ENCODE measurements at regions not wholly inside any gene's neighbourhood (a gene's known extent, or its start where the extent isn't known, plus 50 kb on each side); places are given as distances from the start of the nearest gene placed in this dataset.

DNA sequence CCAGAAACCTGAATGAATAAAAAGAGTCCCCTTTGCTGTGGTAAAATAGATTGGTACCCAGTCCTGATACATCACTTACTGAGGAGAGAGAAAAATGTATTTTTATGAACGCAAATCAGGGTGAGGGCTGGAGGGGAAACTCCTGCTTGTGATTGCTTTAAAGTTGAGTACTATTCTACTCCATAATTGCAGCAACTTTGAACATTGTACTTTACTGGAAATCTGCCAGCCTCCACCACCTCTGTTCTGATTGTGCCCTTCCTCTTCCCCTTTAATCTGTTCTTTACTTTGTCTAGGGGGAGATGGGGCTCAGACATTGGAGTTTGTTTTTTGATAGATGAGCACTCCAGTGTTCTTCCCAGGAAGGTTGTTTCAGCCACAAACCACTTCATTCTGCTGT lies 81.9 kb downstream of the C3orf38 start:
- Histone ChIP-seq H3K9me3 (ENCODE audit: control insufficient read depth in 3 of 3, low read length in 3 of 3) (no peaks in the 10 kb centered on the region), H3K27ac (ENCODE audit: low read depth, low read length) (no peak overlapping the region), H3K4me3 (ENCODE audit: low read length in 3 of 3) (no peak overlapping the region), H3K27me3 (ENCODE audit: control insufficient read depth in 3 of 3, insufficient read depth in 3 of 3, low read length in 3 of 3) (no peaks in the 10 kb centered on the region), H3K36me3 (ENCODE audit: control insufficient read depth in 3 of 3, insufficient read depth in 3 of 3, low read length in 3 of 3) (no peaks in the 10 kb centered on the region), H3K9ac (ENCODE audit: low read depth in 1 of 3, low read length in 3 of 3) (no peak overlapping the region), H3K4me1 (ENCODE audit: control insufficient read depth in 3 of 3, insufficient read depth in 3 of 3, low read length in 3 of 3) (no peaks in the 10 kb centered on the region)

DNA sequence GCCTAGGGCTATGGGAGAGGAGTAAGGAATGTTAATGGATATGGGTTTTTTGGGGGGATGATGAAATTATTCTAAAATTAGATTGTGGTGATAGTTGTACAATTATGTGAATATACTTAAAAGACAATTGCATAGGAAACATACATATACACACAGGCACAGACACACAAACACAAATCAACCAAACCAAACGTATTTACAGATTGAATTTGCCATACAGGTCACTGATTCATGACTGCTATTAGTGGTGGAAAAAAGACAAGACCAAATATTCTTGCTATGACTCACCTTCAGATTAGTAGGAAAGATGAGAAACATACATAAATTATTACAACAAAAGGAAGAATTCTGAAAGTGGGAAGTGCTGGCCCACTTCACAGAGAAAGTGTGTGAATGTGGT lies 85.3 kb downstream of the C3orf38 start:
- H3K9me3 ChIP-seq (ENCODE audit: control insufficient read depth in 3 of 3, low read length in 3 of 3): no peaks in the 10 kb centered on the region
- H3K36me3 ChIP-seq (ENCODE audit: control insufficient read depth in 3 of 3, insufficient read depth in 3 of 3, low read length in 3 of 3): no peaks in the 10 kb centered on the region
- no peaks in the 10 kb centered on the region for H3K4me1 ChIP-seq (ENCODE audit: control insufficient read depth in 3 of 3, insufficient read depth in 3 of 3, low read length in 3 of 3)
- H3K27me3 ChIP-seq (ENCODE audit: control insufficient read depth in 3 of 3, insufficient read depth in 3 of 3, low read length in 3 of 3): no peaks in the 10 kb centered on the region
- H3K9ac ChIP-seq (ENCODE audit: low read depth in 1 of 3, low read length in 3 of 3): no peak overlapping the region
- H3K27ac ChIP-seq (ENCODE audit: low read depth, low read length): no peak overlapping the region
- no peak overlapping the region for H3K4me3 ChIP-seq (ENCODE audit: low read length in 3 of 3)

GRCh38 chr3:88239870-88240269 lies 90.1 kb downstream of the C3orf38 start:
- Histone ChIP-seq H3K36me3 (ENCODE audit: control insufficient read depth in 3 of 3, insufficient read depth in 3 of 3, low read length in 3 of 3) (no peaks in the 10 kb centered on the region), H3K4me3 (ENCODE audit: low read length in 3 of 3) (no peak overlapping the region), H3K9ac (ENCODE audit: low read depth in 1 of 3, low read length in 3 of 3) (no peak overlapping the region), H3K27ac (ENCODE audit: low read depth, low read length) (no peak overlapping the region), H3K27me3 (ENCODE audit: control insufficient read depth in 3 of 3, insufficient read depth in 3 of 3, low read length in 3 of 3) (no peaks in the 10 kb centered on the region), H3K9me3 (ENCODE audit: control insufficient read depth in 3 of 3, low read length in 3 of 3) (no peaks in the 10 kb centered on the region), H3K4me1 (ENCODE audit: control insufficient read depth in 3 of 3, insufficient read depth in 3 of 3, low read length in 3 of 3) (no peaks in the 10 kb centered on the region)

GRCh38 chr3:88248658-88249057 lies 98.9 kb downstream of the C3orf38 start:
- no peak overlapping the region for H3K4me3 ChIP-seq (ENCODE audit: low read length in 3 of 3)
- no peak overlapping the region for H3K27ac ChIP-seq (ENCODE audit: low read depth, low read length)
- H3K9ac ChIP-seq (ENCODE audit: low read depth in 1 of 3, low read length in 3 of 3): no peak overlapping the region
- H3K4me1 ChIP-seq (ENCODE audit: control insufficient read depth in 3 of 3, insufficient read depth in 3 of 3, low read length in 3 of 3): no peaks in the 10 kb centered on the region
- H3K9me3 ChIP-seq (ENCODE audit: control insufficient read depth in 3 of 3, low read length in 3 of 3): no peaks in the 10 kb centered on the region
- H3K36me3 ChIP-seq (ENCODE audit: control insufficient read depth in 3 of 3, insufficient read depth in 3 of 3, low read length in 3 of 3): no peaks in the 10 kb centered on the region
- no peaks in the 10 kb centered on the region for H3K27me3 ChIP-seq (ENCODE audit: control insufficient read depth in 3 of 3, insufficient read depth in 3 of 3, low read length in 3 of 3)

GRCh38 chr3:88259045-88259444 lies 109.3 kb downstream of the C3orf38 start:
- peak overlapping the region in 1 of 3 donors; percentile 23 for H3K9ac ChIP-seq (ENCODE audit: low read depth in 1 of 3, low read length in 3 of 3)
- H3K27me3 ChIP-seq (ENCODE audit: control insufficient read depth in 3 of 3, insufficient read depth in 3 of 3, low read length in 3 of 3): no peaks in the 10 kb centered on the region
- H3K27ac ChIP-seq (ENCODE audit: low read depth, low read length): no peak overlapping the region
- H3K4me3 ChIP-seq (ENCODE audit: low read length in 3 of 3): no peak overlapping the region
- no peaks in the 10 kb centered on the region for H3K36me3 ChIP-seq (ENCODE audit: control insufficient read depth in 3 of 3, insufficient read depth in 3 of 3, low read length in 3 of 3)
- H3K4me1 ChIP-seq (ENCODE audit: control insufficient read depth in 3 of 3, insufficient read depth in 3 of 3, low read length in 3 of 3): no peaks in the 10 kb centered on the region
- no peaks in the 10 kb centered on the region for H3K9me3 ChIP-seq (ENCODE audit: control insufficient read depth in 3 of 3, low read length in 3 of 3)

DNA sequence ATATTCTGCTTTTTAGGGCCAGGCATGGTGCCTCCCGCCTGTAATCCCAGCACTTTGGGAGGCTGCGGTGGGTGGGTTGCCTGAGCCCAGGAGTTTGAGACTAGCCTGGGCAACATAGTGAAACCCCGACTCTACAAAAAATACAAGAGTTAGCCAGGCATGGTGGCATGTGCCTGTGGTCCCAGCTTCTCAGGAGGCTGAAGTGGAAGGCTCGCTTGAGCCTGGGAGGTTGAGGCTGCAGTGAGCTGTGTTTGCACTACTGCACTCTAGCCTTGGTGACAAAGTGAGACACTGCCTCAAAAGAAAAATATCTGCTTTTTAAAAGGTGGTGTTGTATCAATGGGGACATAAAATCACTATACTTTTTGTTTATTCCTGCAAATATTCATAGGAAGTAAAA lies 112.8 kb downstream of the C3orf38 start:
- Histone ChIP-seq H3K27ac (ENCODE audit: low read depth, low read length) (no peak overlapping the region), H3K36me3 (ENCODE audit: control insufficient read depth in 3 of 3, insufficient read depth in 3 of 3, low read length in 3 of 3) (no peaks in the 10 kb centered on the region), H3K27me3 (ENCODE audit: control insufficient read depth in 3 of 3, insufficient read depth in 3 of 3, low read length in 3 of 3) (no peaks in the 10 kb centered on the region), H3K4me1 (ENCODE audit: control insufficient read depth in 3 of 3, insufficient read depth in 3 of 3, low read length in 3 of 3) (no peaks in the 10 kb centered on the region), H3K9me3 (ENCODE audit: control insufficient read depth in 3 of 3, low read length in 3 of 3) (no peaks in the 10 kb centered on the region), H3K4me3 (ENCODE audit: low read length in 3 of 3) (no peak overlapping the region), H3K9ac (ENCODE audit: low read depth in 1 of 3, low read length in 3 of 3) (no peak overlapping the region)

DNA sequence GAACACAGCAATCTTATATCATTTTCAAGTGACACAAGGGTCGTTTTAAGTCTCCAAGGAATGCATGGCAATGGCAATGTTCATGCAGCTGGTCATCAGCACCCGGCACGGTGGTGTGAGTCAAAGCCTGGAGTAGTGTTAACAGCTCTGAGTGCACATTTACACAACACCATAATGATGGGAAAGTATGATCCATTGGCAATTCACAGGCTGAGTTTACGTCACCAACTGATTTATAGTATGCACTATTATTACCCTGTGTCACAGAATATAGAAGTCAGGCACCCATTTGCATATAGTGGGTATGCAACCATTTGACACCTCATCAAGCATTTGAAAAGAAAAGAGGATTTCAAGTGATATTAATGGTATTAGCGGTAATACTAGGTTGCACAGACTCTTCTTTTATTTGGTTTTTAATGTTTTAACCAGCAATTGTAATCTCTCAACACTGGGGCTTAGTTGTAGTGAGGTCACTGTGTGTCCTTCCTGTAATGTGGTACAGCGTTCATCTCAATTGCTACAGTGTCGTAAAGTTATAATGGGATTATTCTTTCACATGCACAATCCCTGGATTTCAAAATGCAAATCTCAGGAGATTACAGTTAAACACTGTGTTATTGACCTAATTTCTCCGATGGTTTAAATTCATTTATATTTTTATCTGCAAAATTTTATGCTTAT lies 113.8 kb downstream of the C3orf38 start:
- no peaks in the 10 kb centered on the region for H3K9me3 ChIP-seq (ENCODE audit: control insufficient read depth in 3 of 3, low read length in 3 of 3)
- no peak overlapping the region for H3K9ac ChIP-seq (ENCODE audit: low read depth in 1 of 3, low read length in 3 of 3)
- no peaks in the 10 kb centered on the region for H3K36me3 ChIP-seq (ENCODE audit: control insufficient read depth in 3 of 3, insufficient read depth in 3 of 3, low read length in 3 of 3)
- H3K27ac ChIP-seq (ENCODE audit: low read depth, low read length): no peak overlapping the region
- H3K27me3 ChIP-seq (ENCODE audit: control insufficient read depth in 3 of 3, insufficient read depth in 3 of 3, low read length in 3 of 3): no peaks in the 10 kb centered on the region
- no peak overlapping the region for H3K4me3 ChIP-seq (ENCODE audit: low read length in 3 of 3)
- H3K4me1 ChIP-seq (ENCODE audit: control insufficient read depth in 3 of 3, insufficient read depth in 3 of 3, low read length in 3 of 3): no peaks in the 10 kb centered on the region

DNA sequence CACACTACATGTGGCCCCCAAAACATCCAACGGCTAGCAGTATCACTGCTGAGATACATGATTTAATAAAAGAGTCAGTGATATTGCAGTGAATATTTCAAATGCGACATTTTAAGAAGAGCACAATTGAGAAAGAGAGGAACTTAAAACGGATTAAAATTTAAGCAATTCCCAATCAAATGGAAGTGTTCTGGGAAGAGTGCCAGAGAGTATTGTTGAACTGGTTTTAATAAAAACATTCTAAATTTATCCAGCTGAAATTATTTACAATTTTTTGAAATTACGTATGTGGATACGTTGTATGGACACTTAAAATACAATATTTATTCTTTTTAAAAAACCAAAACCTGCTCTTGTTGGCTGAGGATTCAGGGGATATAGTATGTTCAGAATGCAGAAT lies 117.7 kb downstream of the C3orf38 start:
- no peaks in the 10 kb centered on the region for H3K27me3 ChIP-seq (ENCODE audit: control insufficient read depth in 3 of 3, insufficient read depth in 3 of 3, low read length in 3 of 3)
- H3K9ac ChIP-seq (ENCODE audit: low read depth in 1 of 3, low read length in 3 of 3): no peak overlapping the region
- H3K4me3 ChIP-seq (ENCODE audit: low read length in 3 of 3): no peak overlapping the region
- H3K4me1 ChIP-seq (ENCODE audit: control insufficient read depth in 3 of 3, insufficient read depth in 3 of 3, low read length in 3 of 3): no peaks in the 10 kb centered on the region
- H3K36me3 ChIP-seq (ENCODE audit: control insufficient read depth in 3 of 3, insufficient read depth in 3 of 3, low read length in 3 of 3): no peaks in the 10 kb centered on the region
- H3K9me3 ChIP-seq (ENCODE audit: control insufficient read depth in 3 of 3, low read length in 3 of 3): no peaks in the 10 kb centered on the region
- no peak overlapping the region for H3K27ac ChIP-seq (ENCODE audit: low read depth, low read length)

- no peaks in the 10 kb centered on the region for H3K4me1 ChIP-seq (ENCODE audit: control insufficient read depth in 3 of 3, insufficient read depth in 3 of 3, low read length in 3 of 3)
- H3K36me3 ChIP-seq (ENCODE audit: control insufficient read depth in 3 of 3, insufficient read depth in 3 of 3, low read length in 3 of 3): no peaks in the 10 kb centered on the region
- H3K4me3 ChIP-seq (ENCODE audit: low read length in 3 of 3): no peak overlapping the region
- no peaks in the 10 kb centered on the region for H3K27me3 ChIP-seq (ENCODE audit: control insufficient read depth in 3 of 3, insufficient read depth in 3 of 3, low read length in 3 of 3)
- H3K9me3 ChIP-seq (ENCODE audit: control insufficient read depth in 3 of 3, low read length in 3 of 3): no peaks in the 10 kb centered on the region
- H3K9ac ChIP-seq (ENCODE audit: low read depth in 1 of 3, low read length in 3 of 3): no peak overlapping the region
- no peak overlapping the region for H3K27ac ChIP-seq (ENCODE audit: low read depth, low read length)
These were observed 118.1 kb downstream of the C3orf38 start for GRCh38 chr3:88267847-88268246.

DNA sequence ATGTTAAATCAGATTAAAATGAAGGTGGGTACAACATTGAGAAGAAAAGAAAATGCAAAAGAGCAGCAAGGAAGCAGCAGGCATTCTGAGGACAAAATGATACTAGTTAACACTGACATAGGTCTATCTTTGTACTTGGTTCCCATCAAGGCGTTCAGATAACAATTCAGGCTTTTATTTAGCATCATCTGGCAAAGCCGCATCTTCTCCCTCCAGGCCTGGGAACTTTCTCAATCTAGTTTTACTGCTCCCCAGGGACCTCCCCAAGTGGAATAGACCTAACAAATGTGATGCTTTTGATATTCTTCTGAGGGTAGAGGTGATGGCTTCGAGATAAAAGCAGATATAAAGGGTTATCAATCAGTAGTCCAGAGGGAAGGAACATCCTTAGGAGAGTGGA lies 130.6 kb downstream of the C3orf38 start:
- Histone ChIP-seq H3K4me3 (ENCODE audit: low read length in 3 of 3) (no peak overlapping the region), H3K36me3 (ENCODE audit: control insufficient read depth in 3 of 3, insufficient read depth in 3 of 3, low read length in 3 of 3) (no peaks in the 10 kb centered on the region), H3K9me3 (ENCODE audit: control insufficient read depth in 3 of 3, low read length in 3 of 3) (no peaks in the 10 kb centered on the region), H3K4me1 (ENCODE audit: control insufficient read depth in 3 of 3, insufficient read depth in 3 of 3, low read length in 3 of 3) (no peaks in the 10 kb centered on the region), H3K9ac (ENCODE audit: low read depth in 1 of 3, low read length in 3 of 3) (no peak overlapping the region), H3K27me3 (ENCODE audit: control insufficient read depth in 3 of 3, insufficient read depth in 3 of 3, low read length in 3 of 3) (no peaks in the 10 kb centered on the region), H3K27ac (ENCODE audit: low read depth, low read length) (no peak overlapping the region)

All from skeletal muscle tissue (tissue), 3 donors.